ENCODE measurements at regions not wholly inside any gene's neighbourhood (a gene's known extent, or its start where the extent isn't known, plus 50 kb on each side); places are given as distances from the start of the nearest gene placed in this dataset.
"Not testable (repeated sequence)": the region's sequence is repeated elsewhere in the genome, so short reads cannot be mapped to it uniquely, and the experiment has no call there.

- FAIRE-seq (no peak), ATAC-seq (no peak), DNase-seq (ENCODE audit: low spot score) (no peak)
- Histone ChIP-seq H3K27me3 (ENCODE audit: control insufficient read depth in 1 of 2, insufficient read depth in 2 of 2, low read length in 2 of 2) (no peaks in the 10 kb centered on the region), H3K79me2 (ENCODE audit: insufficient read depth, low read length) (no peaks in the 10 kb centered on the region), H3K4me2 (ENCODE audit: low read depth, low read length) (no peak overlapping the region), H3K4me1 (ENCODE audit: insufficient read depth, low read length) (no peaks in the 10 kb centered on the region), H2AFZ (ENCODE audit: low read length) (no peak overlapping the region), H3K27ac (ENCODE audit: extremely low read length, insufficient read depth, low read length) (no peak overlapping the region), H3K36me3 (replicated peaks in 1 of 2; ENCODE audit: control insufficient read depth in 1 of 2, insufficient read depth in 2 of 2, low read length in 2 of 2) (no peaks in the 10 kb centered on the region), H3K9ac (ENCODE audit: insufficient read depth, low read depth, low read length) (no peak overlapping the region), H3K4me3 (replicated peaks in 1 of 3; ENCODE audit: insufficient read depth in 1 of 3, low read depth in 2 of 3, low read length in 3 of 3) (no peak overlapping the region), H4K20me1 (ENCODE audit: insufficient read depth, low read length) (no peaks in the 10 kb centered on the region), H3K9me3 (ENCODE audit: low read length) (peaks cover 38% of the 10 kb centered on the region)
- BruUV-seq (replicated peaks), result no TSS peak
- in situ Hi-C loops (cut with HindIII; ENCODE audit: extremely low pct_ligation_motif_present, low pct_unique_long_range_greater_than_20kb), result no loop called here
- ChIA-PET CTCF (ENCODE audit: low intra/inter-chr PET ratio, low total read pairs) (no interaction called here), POLR2A (no interaction called here)
- TF ChIP-seq ZNF589 (CRISPR knock-in tag; conservative IDR thresholded peaks at IDR 0.05), result no peak
- no peak for TF ChIP-seq FOXJ3 (CRISPR knock-in tag; IDR thresholded peaks at IDR 0.05; ENCODE audit: borderline replicate concordance)
- no peak for TF ChIP-seq ZNF292 (CRISPR knock-in tag; IDR thresholded peaks at IDR 0.05; ENCODE audit: borderline replicate concordance, low read depth)
- TF ChIP-seq SRSF9 (IDR thresholded peaks at IDR 0.05; ENCODE audit: borderline replicate concordance, insufficient read depth, low read depth, low read length, poor library complexity, severe bottlenecking), result no peak
- no peak for TF ChIP-seq FOXP4 (CRISPR knock-in tag; IDR thresholded peaks at IDR 0.05)
- TF ChIP-seq CENPX (CRISPR knock-in tag; IDR thresholded peaks at IDR 0.05), result no peak
- no peak for TF ChIP-seq POGZ (CRISPR knock-in tag; IDR thresholded peaks at IDR 0.05)
- intact Hi-C loops (cut with micrococcal nuclease; ENCODE audit: unreplicated experiment), result no loop called here
Observed at GRCh38 chrX:35442421-35442820, 355.7 kb upstream of the MAGEB16 start.

GRCh38 chrX:35443091-35443582 lies 355.0 kb upstream of the MAGEB16 start:
- H3K27me3 ChIP-seq (ENCODE audit: control insufficient read depth in 1 of 2, insufficient read depth in 2 of 2, low read length in 2 of 2); H3K4me2 ChIP-seq (ENCODE audit: low read depth, low read length); H2AFZ ChIP-seq (ENCODE audit: low read length); H3K79me2 ChIP-seq (ENCODE audit: insufficient read depth, low read length); H3K36me3 ChIP-seq (replicated peaks in 1 of 2; ENCODE audit: control insufficient read depth in 1 of 2, insufficient read depth in 2 of 2, low read length in 2 of 2); in situ Hi-C loops (cut with HindIII; ENCODE audit: extremely low pct_ligation_motif_present, low pct_unique_long_range_greater_than_20kb); H3K27ac ChIP-seq (ENCODE audit: extremely low read length, insufficient read depth, low read length); intact Hi-C loops (cut with micrococcal nuclease; ENCODE audit: unreplicated experiment); FAIRE-seq; H3K4me1 ChIP-seq (ENCODE audit: insufficient read depth, low read length); H3K9ac ChIP-seq (ENCODE audit: insufficient read depth, low read depth, low read length); H4K20me1 ChIP-seq (ENCODE audit: insufficient read depth, low read length); POLR2A ChIA-PET; H3K4me3 ChIP-seq (replicated peaks in 1 of 3; ENCODE audit: insufficient read depth in 1 of 3, low read depth in 2 of 3, low read length in 3 of 3); BruUV-seq (replicated peaks); ATAC-seq; DNase-seq (ENCODE audit: low spot score); CTCF ChIA-PET (ENCODE audit: low intra/inter-chr PET ratio, low total read pairs): not testable (repeated sequence)
- H3K9me3 ChIP-seq (ENCODE audit: low read length), result peaks cover 38% of the 10 kb centered on the region
- 0% methylated on average over 2 of the region's 3 CpGs for WGBS (ENCODE audit: low lambda C conversion rate)

Measured in HepG2 (cell line).